Hepatocyte (in vitro differentiated cells): ENCODE measurements at regions not wholly inside any gene's neighbourhood (a gene's known extent, or its start where the extent isn't known, plus 50 kb on each side); places are given as distances from the start of the nearest gene placed in this dataset.

Source experiments
- EZH2 ChIP-seq: fragments of 200-600 bp; sonication (generic); IDR thresholded peaks from 2 replicates; pipeline ENCODE4 v1.6.1; 2016; ENCODE audit warnings: antibody characterized with exemption, mild to moderate bottlenecking, borderline replicate concordance
- EZH2phosphoT487 ChIP-seq: fragments of 200-600 bp; sonication (generic); IDR thresholded peaks from one replicate; pipeline ENCODE4 v1.6.1; 2018; ENCODE audit warnings: antibody characterized with exemption, mild to moderate bottlenecking, low read depth, moderate library complexity; ENCODE audit not compliant: unreplicated experiment, severe bottlenecking
- TF ChIP-seq, protein P1 (sequence below): fragments of 200-600 bp; sonication (generic); IDR thresholded peaks from 2 replicates; pipeline ENCODE4 v1.5.1; 2016; ENCODE audit warnings: antibody characterized with exemption, mild to moderate bottlenecking; ENCODE audit not compliant: poor library complexity

DNA sequence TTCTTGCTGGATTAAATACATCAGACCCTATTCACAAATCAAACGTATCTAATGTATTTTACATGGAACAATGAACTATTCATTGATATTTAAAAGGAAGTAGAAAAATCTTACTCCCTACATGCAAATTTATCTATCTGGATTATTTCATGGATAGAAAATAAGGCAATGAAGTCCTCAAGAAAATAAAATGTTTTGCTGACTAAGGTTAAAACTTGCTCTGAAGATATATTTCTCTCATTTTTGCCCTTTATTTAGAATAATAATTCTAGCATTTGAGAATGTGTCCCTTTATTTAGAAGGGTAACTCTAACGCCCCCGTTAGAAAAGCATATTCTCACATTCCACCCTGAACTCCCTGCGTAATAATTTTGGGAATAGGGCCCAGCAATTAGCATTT lies 627.0 kb upstream of the ZP4 start:
- TF ChIP-seq, protein P1, sequence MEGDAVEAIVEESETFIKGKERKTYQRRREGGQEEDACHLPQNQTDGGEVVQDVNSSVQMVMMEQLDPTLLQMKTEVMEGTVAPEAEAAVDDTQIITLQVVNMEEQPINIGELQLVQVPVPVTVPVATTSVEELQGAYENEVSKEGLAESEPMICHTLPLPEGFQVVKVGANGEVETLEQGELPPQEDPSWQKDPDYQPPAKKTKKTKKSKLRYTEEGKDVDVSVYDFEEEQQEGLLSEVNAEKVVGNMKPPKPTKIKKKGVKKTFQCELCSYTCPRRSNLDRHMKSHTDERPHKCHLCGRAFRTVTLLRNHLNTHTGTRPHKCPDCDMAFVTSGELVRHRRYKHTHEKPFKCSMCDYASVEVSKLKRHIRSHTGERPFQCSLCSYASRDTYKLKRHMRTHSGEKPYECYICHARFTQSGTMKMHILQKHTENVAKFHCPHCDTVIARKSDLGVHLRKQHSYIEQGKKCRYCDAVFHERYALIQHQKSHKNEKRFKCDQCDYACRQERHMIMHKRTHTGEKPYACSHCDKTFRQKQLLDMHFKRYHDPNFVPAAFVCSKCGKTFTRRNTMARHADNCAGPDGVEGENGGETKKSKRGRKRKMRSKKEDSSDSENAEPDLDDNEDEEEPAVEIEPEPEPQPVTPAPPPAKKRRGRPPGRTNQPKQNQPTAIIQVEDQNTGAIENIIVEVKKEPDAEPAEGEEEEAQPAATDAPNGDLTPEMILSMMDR = no peak
- no peak for TF ChIP-seq EZH2
- TF ChIP-seq EZH2phosphoT487 = no peak
